ENCODE measurements at regions not wholly inside any gene's neighbourhood (a gene's known extent, or its start where the extent isn't known, plus 50 kb on each side); places are given as distances from the start of the nearest gene placed in this dataset.

DNA sequence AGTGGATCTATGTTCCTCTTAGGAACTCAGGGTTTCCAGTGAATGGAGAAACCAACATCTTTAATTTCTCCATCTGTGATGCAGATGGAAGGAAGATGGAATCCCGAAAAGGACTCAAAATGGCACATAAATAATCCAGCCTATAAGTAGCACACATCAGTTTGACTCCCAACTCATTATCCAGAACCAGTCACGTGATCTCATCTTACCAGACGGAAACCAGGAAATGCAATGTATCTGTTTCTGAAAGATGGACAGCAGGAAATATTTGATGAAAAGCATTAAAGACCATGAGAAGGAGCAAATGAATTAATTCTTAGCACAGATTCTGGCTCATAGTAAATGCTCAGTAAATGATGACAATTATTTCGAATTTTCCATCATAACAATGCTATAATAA is 443.1 kb upstream of the FMR1 start:
- no peaks in the 10 kb centered on the region for H3K4me1 ChIP-seq
- H3K27me3 ChIP-seq (ENCODE audit: low read depth), result no peaks in the 10 kb centered on the region
- H3K4me3 ChIP-seq, result no peak overlapping the region
- H3K36me3 ChIP-seq, result no peaks in the 10 kb centered on the region
- no peak for ATAC-seq
- no peak for DNase-seq
- no peak overlapping the region for H3K27ac ChIP-seq
- intact Hi-C loops (cut with DNase I), result no loop called here
- H3K9me3 ChIP-seq, result no peaks in the 10 kb centered on the region
- TF ChIP-seq, protein P1, sequence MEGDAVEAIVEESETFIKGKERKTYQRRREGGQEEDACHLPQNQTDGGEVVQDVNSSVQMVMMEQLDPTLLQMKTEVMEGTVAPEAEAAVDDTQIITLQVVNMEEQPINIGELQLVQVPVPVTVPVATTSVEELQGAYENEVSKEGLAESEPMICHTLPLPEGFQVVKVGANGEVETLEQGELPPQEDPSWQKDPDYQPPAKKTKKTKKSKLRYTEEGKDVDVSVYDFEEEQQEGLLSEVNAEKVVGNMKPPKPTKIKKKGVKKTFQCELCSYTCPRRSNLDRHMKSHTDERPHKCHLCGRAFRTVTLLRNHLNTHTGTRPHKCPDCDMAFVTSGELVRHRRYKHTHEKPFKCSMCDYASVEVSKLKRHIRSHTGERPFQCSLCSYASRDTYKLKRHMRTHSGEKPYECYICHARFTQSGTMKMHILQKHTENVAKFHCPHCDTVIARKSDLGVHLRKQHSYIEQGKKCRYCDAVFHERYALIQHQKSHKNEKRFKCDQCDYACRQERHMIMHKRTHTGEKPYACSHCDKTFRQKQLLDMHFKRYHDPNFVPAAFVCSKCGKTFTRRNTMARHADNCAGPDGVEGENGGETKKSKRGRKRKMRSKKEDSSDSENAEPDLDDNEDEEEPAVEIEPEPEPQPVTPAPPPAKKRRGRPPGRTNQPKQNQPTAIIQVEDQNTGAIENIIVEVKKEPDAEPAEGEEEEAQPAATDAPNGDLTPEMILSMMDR (IDR thresholded peaks at IDR 0.05), result no peak

DNA sequence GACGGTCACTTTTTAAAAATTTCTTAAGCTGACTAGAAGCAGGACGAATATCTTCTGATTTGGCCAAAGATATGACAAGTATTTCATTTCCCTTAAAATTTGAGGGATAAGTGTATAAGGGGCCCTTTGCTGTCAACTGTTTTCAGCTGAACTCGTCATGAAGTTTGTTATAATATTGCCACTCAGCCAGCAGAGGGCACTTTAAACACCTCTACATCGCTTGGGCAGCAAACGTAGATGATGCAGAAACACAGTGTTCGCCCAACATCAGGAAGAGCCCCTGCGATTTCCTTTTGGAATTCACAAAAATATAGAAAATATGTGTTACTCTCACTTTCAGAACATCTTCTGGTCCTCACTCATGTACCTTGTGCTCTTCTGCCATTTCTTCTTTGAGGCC is 435.7 kb upstream of the FMR1 start:
- DNase-seq, result no peak
- intact Hi-C loops (cut with DNase I), result no loop called here
- ATAC-seq, result no peak

DNA sequence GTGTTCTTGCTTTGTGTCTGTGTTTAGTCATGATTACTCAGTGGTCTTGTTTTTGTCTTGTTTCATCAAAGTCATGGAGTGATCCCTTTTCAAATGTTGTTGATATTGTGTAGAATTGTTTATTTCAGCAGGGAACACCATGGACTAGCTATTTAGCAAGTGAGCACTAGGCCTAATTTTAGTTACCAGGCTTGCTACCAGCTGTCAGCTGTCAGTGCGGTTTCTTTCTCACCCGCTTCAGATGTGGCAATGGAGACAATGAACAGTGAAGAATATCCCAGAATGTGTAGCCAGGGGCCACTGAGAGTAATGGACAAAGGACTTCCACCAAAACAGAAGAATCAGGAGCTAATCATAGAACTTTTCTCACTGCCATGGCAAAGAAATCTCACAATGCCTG is 432.8 kb upstream of the FMR1 start:
- no peak overlapping the region for H3K4me3 ChIP-seq
- TF ChIP-seq, protein P1 (IDR thresholded peaks at IDR 0.05), result no peak
- DNase-seq, result no peak
- H3K9me3 ChIP-seq, result no peaks in the 10 kb centered on the region
- no peaks in the 10 kb centered on the region for H3K4me1 ChIP-seq
- no peak for ATAC-seq
- intact Hi-C loops (cut with DNase I), result no loop called here
- no peaks in the 10 kb centered on the region for H3K27me3 ChIP-seq (ENCODE audit: low read depth)
- H3K27ac ChIP-seq, result no peak overlapping the region
- no peaks in the 10 kb centered on the region for H3K36me3 ChIP-seq

More for the DNA sequence above, 435.7 kb upstream of the FMR1 start:
- no peaks in the 10 kb centered on the region for H3K4me1 ChIP-seq
- no peaks in the 10 kb centered on the region for H3K36me3 ChIP-seq
- H3K4me3 ChIP-seq, result no peak overlapping the region
- TF ChIP-seq, protein P1 (IDR thresholded peaks at IDR 0.05), result peak; percentile 11
- H3K27me3 ChIP-seq (ENCODE audit: low read depth), result no peaks in the 10 kb centered on the region
- H3K9me3 ChIP-seq, result no peaks in the 10 kb centered on the region
- H3K27ac ChIP-seq, result no peak overlapping the region

DNA sequence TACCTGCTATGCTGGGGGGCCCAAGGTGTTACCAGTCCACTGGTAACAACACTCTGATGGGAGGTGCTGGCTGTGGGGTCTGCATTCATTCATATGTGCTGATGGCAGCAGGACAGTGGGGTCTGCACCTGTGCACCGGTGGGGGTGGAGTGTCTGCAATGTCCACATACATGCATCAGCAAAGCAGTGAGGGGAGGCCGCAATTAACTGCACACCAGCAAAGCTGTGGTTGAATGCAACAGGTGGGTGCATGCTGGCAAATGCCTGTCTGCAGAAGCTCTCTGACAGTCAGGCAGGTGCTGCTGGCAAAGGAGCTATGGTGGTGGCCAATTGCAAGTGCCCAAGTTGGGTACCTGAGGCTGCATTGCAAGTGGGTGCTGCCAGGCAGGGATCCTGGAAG is 426.5 kb upstream of the FMR1 start:
- H3K9me3 ChIP-seq, result no peaks in the 10 kb centered on the region

DNA sequence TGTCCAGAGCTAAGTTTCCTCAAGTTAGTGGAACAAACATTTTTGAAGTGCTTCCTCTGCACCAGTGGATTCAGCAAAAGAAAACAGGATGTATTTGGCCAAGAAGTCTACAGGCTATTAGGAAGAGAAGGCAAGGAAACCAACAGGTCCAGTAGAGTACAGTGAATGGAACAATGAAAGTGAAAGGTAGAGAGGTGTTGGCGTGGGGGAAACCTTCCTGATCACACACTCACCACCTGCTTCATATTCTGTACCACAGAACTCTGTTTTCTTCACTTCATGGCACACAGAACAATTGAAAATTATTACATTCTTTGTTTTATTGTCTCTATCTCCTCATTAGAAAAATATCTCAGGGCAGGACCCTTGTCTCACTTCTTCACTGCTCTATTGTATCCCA is 417.4 kb upstream of the FMR1 start:
- TF ChIP-seq, protein P1 (IDR thresholded peaks at IDR 0.05), result no peak
- Histone ChIP-seq H3K9me3 (no peaks in the 10 kb centered on the region), H3K4me3 (no peak overlapping the region), H3K36me3 (no peaks in the 10 kb centered on the region), H3K27ac (no peak overlapping the region), H3K27me3 (ENCODE audit: low read depth) (no peaks in the 10 kb centered on the region), H3K4me1 (no peaks in the 10 kb centered on the region)
- intact Hi-C loops (cut with DNase I), result no loop called here
- DNase-seq (no peak), ATAC-seq (no peak)

More for the DNA sequence above, 426.5 kb upstream of the FMR1 start:
- DNase-seq, result no peak
- no peak for ATAC-seq
- Histone ChIP-seq H3K36me3 (no peaks in the 10 kb centered on the region), H3K4me1 (no peaks in the 10 kb centered on the region), H3K4me3 (no peak overlapping the region), H3K27ac (no peak overlapping the region), H3K27me3 (ENCODE audit: low read depth) (no peaks in the 10 kb centered on the region)
- intact Hi-C loops (cut with DNase I), result no loop called here
- TF ChIP-seq, protein P1 (IDR thresholded peaks at IDR 0.05), result no peak

DNA sequence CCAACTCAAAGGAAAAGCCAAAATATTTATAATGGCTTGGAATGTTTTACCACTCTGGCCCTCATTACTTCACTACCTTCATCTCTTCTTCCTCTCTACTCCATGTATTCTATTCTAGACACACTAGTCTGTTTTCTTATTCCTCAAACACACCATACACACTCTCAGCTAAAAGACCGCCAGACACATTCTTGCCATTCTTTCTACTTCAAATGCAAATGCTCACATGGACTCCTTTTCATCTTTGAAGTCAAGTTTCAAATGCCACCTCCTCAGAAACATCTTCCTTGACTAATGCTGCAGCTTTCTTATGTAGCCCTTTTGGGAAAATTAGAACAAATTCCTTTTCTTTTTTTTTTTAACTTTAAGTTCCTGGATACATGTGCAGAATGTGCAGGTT is 412.9 kb upstream of the FMR1 start:
- Histone ChIP-seq H3K27ac (no peak overlapping the region), H3K27me3 (ENCODE audit: low read depth) (no peaks in the 10 kb centered on the region), H3K4me3 (no peak overlapping the region), H3K36me3 (no peaks in the 10 kb centered on the region), H3K4me1 (no peaks in the 10 kb centered on the region), H3K9me3 (no peaks in the 10 kb centered on the region)
- ATAC-seq, result no peak
- no peak for DNase-seq
- TF ChIP-seq, protein P1 (IDR thresholded peaks at IDR 0.05), result no peak
- intact Hi-C loops (cut with DNase I), result no loop called here
